HG03103 (cell line): ENCODE measurements at regions not wholly inside any gene's neighbourhood (a gene's known extent, or its start where the extent isn't known, plus 50 kb on each side); places are given as distances from the start of the nearest gene placed in this dataset.
"Not testable (repeated sequence)": the region's sequence is repeated elsewhere in the genome, so short reads cannot be mapped to it uniquely, and the experiment has no call there.

Experiments
- ATAC-seq: cut with Tn5 transposase; IDR thresholded peaks from one replicate; pipeline ENCODE4 v1.9.1; 2021; ENCODE audit warnings: low read depth; ENCODE audit not compliant: unreplicated experiment

GRCh38 chr3:145578471-145578870 is 582.5 kb downstream of the PLOD2 start:
- no peak for ATAC-seq

GRCh38 chr3:145581694-145582093 is 579.3 kb downstream of the PLOD2 start:
- ATAC-seq = no peak

GRCh38 chr3:145604851-145605250 is 556.1 kb downstream of the PLOD2 start:
- no peak for ATAC-seq

GRCh38 chr3:145620002-145620401 is 541.0 kb downstream of the PLOD2 start:
- no peak for ATAC-seq

- no peak for ATAC-seq
Observed at GRCh38 chr3:145620486-145620885, 540.5 kb downstream of the PLOD2 start.

- no peak for ATAC-seq
Observed at GRCh38 chr3:145623349-145623748, 537.6 kb downstream of the PLOD2 start.

GRCh38 chr3:145628211-145628610 is 532.8 kb downstream of the PLOD2 start:
- no peak for ATAC-seq

- ATAC-seq = no peak
Observed at GRCh38 chr3:145637105-145637504, 523.9 kb downstream of the PLOD2 start.

- no peak for ATAC-seq
Observed at GRCh38 chr3:145639003-145639606, 521.9 kb downstream of the PLOD2 start.

- ATAC-seq = no peak
Observed at GRCh38 chr3:145639875-145640274, 521.1 kb downstream of the PLOD2 start.

- no peak for ATAC-seq
Observed at GRCh38 chr3:145648396-145648795, 512.6 kb downstream of the PLOD2 start.

- no peak for ATAC-seq
Observed at GRCh38 chr3:145649368-145649887, 511.6 kb downstream of the PLOD2 start.

GRCh38 chr3:145650170-145650569 is 510.8 kb downstream of the PLOD2 start:
- ATAC-seq = no peak

- no peak for ATAC-seq
Observed at GRCh38 chr3:145671121-145671520, 489.9 kb downstream of the PLOD2 start.

GRCh38 chr3:145673838-145674237 is 487.1 kb downstream of the PLOD2 start:
- ATAC-seq = no peak

- ATAC-seq = no peak
Observed at GRCh38 chr3:145678401-145678800, 482.6 kb downstream of the PLOD2 start.

GRCh38 chr3:145681181-145681580 is 479.8 kb downstream of the PLOD2 start:
- no peak for ATAC-seq

- not testable (repeated sequence) for ATAC-seq
Observed at GRCh38 chr3:145687978-145688377, 473.0 kb downstream of the PLOD2 start.

- no peak for ATAC-seq
Observed at GRCh38 chr3:145692751-145693150, 468.2 kb downstream of the PLOD2 start.

GRCh38 chr3:145696011-145696410 is 465.0 kb downstream of the PLOD2 start:
- ATAC-seq = no peak

GRCh38 chr3:145698250-145698649 is 462.7 kb downstream of the PLOD2 start:
- ATAC-seq = no peak

- ATAC-seq = no peak
Observed at GRCh38 chr3:145698749-145699148, 462.2 kb downstream of the PLOD2 start.

GRCh38 chr3:145704020-145704419 is 457.0 kb downstream of the PLOD2 start:
- no peak for ATAC-seq
